GM20000 (cell line): ENCODE measurements at regions not wholly inside any gene's neighbourhood (a gene's known extent, or its start where the extent isn't known, plus 50 kb on each side); places are given as distances from the start of the nearest gene placed in this dataset.

Experiments
- DNase-seq: peaks from one replicate; pipeline ENCODE4 v3.0.0; 2012; ENCODE audit warnings: low spot score
- TF ChIP-seq, protein P1 (sequence below): IDR thresholded peaks from 2 replicates; pipeline ENCODE4 v1.5.1; 2012; ENCODE audit warnings: mild to moderate bottlenecking, control low read depth; ENCODE audit errors: extremely low read depth, missing control alignments

DNA sequence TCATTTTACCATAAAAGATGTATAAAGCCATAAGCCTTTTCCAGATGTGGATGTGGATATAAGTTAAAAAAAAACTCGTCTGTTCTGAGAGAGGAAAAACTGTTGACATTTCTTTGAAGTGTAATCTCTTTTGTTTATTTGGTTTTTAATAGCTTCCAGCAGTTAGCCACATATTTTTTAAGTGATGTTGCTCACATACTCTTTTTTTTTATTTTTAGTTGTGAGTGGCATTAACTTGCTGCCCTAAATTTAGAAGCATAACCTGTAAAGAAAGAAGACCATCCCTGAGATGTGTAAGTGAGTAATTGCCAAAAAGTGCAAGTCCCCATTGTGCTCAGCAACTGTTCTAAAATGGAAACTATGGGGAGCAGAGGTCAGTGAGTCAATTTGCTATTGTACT is 415.9 kb upstream of the MDFIC2 start:
- TF ChIP-seq, protein P1, sequence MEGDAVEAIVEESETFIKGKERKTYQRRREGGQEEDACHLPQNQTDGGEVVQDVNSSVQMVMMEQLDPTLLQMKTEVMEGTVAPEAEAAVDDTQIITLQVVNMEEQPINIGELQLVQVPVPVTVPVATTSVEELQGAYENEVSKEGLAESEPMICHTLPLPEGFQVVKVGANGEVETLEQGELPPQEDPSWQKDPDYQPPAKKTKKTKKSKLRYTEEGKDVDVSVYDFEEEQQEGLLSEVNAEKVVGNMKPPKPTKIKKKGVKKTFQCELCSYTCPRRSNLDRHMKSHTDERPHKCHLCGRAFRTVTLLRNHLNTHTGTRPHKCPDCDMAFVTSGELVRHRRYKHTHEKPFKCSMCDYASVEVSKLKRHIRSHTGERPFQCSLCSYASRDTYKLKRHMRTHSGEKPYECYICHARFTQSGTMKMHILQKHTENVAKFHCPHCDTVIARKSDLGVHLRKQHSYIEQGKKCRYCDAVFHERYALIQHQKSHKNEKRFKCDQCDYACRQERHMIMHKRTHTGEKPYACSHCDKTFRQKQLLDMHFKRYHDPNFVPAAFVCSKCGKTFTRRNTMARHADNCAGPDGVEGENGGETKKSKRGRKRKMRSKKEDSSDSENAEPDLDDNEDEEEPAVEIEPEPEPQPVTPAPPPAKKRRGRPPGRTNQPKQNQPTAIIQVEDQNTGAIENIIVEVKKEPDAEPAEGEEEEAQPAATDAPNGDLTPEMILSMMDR = no peak
- no peak for DNase-seq

DNA sequence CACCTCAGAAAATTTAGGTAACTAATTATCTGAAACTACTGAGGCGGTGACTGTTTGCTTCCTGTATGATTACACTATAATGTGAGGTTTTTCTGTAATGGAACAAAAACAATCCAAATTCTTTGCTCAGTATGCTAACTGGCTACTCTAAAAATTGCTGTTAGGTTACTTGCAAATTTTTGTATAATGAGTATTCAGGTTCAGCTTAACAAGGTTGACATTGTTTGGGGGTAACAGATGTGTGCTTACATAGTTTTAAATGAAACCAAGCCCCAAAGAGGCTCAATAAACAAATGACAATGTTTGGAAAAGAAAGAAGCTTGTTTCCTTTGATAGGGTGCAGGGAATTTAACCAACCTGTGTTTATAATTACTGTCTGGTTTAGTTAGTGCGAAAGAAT is 414.5 kb upstream of the MDFIC2 start:
- DNase-seq = no peak
- TF ChIP-seq, protein P1 = no peak

DNA sequence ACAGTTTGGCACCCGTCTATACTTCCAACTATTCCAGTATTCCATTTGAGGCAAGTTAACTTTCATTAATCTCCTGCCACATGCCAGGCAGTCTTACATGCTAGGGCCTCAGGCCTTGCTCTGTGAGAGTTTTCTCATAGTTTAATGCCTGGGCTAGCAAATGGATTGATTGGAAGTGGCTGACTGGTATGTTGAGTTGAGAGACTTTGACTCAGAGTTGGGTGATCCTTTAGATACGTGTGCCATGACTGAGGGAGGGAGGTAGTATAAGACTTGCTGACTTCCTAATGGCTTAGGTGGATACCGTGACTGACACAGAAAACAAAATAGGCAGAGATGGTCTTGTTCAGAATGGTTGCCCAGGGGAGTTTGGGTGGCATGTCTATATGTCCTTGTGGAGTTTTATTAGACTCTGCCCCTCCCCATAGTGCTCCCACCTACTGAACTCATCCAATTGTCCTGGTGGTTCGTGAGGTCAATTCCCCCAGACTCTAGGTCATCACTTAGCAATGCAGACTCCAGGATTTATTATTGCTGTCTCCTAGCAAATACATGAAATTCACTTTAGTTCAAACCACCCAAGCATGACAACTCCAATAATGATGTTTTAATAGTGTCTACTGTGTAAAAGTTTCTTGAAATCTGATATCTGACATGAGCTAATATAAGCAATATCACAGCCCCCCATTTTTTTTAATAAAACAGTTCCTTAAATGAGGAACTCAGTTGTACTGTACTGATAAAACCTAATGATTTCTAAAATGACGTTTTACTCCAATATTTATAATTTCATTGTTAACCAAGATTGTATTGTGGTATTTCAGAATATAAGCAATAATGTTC is 413.9 kb upstream of the MDFIC2 start:
- no peak for DNase-seq

DNA sequence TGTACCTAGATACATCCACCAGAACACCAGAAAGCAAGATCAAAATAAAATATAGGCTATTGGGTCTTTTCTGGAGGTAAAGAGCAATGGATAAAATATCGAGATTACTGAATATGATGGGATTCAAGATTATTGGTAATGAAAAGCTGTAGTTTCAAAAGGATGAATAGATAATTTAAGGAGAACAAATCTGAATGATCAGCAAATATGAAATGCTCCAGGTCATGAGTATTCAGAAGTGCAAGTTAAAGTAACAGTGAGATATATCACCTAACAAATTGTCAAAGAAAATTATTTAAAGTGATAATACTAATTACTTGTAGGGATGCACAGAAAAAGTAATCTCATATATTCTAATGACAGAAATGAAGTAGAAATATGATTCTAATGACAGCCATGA is 409.6 kb upstream of the MDFIC2 start:
- TF ChIP-seq, protein P1 = no peak
- no peak for DNase-seq

More for the DNA sequence above, 413.9 kb upstream of the MDFIC2 start:
- TF ChIP-seq, protein P1 = no peak

DNA sequence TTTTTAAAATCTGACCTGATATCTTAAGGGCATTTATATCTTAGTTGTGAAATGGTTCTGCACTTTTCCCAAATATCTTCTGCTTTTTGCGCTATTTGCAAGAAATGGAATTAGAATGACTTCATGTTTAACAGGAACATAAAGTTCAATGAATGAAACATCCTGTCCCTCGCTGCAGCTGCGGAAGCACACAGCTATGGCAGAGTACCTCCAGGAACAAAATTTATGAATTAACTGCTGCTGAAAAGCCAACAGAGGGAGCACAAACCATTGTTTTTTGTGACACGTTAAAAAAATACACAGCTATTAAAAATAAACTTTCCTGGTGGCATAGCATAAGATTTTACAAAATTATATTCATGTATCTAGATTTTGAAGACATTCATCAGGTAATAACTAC is 404.4 kb upstream of the MDFIC2 start:
- no peak for DNase-seq

DNA sequence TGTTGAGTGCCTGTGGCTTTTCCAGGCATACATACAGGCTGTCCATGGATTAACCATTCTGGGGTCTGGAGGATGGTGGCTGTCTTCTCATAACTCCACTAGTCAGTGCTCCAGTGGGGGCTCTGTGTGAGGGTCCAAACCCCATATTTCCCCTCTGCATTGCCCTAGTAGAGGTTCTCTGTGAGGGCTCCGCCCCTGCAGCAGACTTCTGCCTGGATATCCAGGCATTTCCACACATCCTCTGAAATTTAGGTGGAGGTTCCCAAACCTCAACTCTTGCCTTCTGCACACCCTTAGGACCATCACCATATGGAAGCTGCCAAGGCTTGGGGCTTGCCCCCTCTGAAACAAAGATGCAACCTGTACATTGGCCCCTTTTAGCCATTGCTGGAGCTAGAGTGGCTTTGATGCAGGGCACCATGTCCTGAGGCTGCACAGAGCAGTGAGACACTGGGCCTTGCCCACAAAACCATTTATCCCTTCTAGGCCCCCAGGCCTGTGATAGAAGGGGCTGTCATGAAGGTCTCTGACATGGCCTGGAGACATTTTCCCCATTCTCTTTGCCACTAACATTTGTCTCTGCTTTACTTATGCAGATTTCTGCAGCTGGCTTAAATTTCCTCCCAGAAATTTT is 400.1 kb upstream of the MDFIC2 start:
- TF ChIP-seq, protein P1 = no peak
- DNase-seq = no peak

More for the DNA sequence above, 404.4 kb upstream of the MDFIC2 start:
- TF ChIP-seq, protein P1 = no peak
